Left lobe of liver (tissue), 2 donors: ENCODE measurements at regions not wholly inside any gene's neighbourhood (a gene's known extent, or its start where the extent isn't known, plus 50 kb on each side); places are given as distances from the start of the nearest gene placed in this dataset.

ENCODE experiments used
- ATAC-seq: fragments of 200-7000 bp; cut with Tn5 transposase; one replicate; pipeline ENCODE4 v1.9.1; 2020; ENCODE audit warnings: mild to moderate bottlenecking, moderate library complexity
- DNase-seq: peaks from one replicate; pipeline ENCODE4 v3.0.0-alpha.2; 2020; ENCODE audit warnings: low spot score
- donor health status: DM: no; HTN: no; CAD: no; lungs with moderate emphysema.
- donor health status: DM: no; HTN: yes; CAD: no.

DNA sequence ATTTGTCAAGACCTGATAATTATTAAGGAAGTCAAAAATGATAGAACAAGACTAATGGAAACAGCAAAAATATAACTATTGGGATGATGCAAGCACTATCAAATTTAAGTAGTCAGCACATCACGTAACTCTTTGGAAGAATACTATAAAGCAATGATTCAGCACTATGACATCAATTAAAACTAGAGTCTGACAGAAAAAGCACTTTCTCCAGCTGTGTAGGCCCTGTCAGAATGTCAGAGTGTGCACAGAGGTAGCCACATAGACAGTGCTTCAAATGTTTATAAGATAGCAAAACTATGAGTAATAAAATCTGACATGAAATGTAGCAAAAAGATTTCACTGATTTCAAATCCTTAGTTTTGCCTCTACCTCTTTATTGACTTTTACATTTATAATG, 1226.6 kb upstream of the ADGRL3 start:
- DNase-seq = no peak
- ATAC-seq = no peak

DNA sequence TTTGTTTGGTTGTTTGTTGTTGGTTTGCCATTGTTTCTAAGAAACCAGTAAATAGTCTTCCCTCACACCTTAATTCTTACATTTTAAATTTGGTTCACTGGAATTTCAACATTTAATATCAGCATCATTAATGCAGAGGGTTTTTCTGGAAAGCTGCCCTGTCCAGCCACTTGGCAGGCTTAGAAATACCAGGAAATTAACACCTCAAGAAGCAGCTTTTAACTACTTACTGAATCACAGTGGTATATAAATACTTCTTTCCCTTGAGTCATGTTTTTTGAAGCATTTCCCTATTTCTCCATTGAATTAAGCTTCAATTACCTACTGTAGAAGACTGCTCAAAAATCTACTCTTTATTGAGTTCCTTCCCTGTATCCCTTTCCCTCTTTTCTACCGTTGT, 1221.1 kb upstream of the ADGRL3 start:
- ATAC-seq (no peak), DNase-seq (no peak)

DNA sequence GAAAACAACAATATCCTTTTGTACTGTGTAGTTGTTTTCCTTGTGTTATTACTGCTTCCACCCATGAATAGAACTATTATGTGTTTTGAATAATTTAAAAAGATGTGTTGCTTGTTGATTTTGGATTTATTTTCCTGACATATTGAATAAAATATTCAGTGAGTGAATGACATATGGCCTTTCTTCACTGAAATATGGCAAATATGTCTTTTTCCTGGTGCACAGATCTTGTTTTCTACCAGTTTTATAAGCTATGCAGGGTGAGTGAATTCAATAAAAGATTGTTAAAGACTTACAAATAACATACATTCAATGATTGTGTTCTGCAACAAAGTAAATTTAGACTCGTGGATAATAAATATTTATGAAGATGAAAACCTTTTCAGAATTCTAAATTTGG, 1216.3 kb upstream of the ADGRL3 start:
- ATAC-seq (no peak), DNase-seq (no peak)

DNA sequence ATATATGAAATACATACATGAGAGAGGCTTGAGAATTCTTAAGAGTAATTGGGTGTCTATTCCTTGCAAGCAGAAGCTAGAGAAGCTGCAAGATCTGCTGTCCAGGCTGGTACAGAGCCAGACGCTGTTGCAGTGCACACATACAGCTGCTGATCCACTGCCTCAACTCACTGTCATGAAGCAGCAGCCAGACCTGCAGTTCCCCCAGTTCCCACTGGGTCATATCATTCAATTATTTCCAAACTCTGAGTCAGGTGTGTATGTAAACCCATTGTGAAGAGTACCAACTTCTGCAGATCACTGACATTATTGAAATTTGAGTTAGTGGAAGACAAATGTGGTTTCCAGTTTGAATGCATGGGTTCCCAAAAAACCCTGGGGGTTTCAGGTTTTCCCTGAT, 1212.8 kb upstream of the ADGRL3 start:
- DNase-seq (no peak), ATAC-seq (no peak)

DNA sequence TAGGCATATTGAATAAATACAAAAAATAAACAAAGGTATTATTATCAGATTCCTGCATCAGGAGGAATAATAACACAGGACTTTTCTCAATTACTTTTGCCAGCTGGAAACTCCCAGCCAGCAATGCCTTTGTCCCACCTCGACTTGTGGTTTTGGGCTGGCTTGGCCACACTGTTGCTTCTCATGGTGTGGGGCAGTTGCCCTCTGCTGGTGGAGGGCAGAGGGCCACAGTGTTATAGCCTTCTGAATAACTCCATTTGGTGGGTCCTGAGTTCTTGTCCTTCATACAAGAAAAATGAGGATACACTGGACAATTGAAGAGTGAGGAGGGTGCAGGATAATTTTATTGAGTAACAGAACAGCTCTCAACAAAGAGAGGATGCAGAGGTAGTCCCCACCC, 1206.0 kb upstream of the ADGRL3 start:
- peak; percentile 78 for ATAC-seq
- no peak for DNase-seq

DNA sequence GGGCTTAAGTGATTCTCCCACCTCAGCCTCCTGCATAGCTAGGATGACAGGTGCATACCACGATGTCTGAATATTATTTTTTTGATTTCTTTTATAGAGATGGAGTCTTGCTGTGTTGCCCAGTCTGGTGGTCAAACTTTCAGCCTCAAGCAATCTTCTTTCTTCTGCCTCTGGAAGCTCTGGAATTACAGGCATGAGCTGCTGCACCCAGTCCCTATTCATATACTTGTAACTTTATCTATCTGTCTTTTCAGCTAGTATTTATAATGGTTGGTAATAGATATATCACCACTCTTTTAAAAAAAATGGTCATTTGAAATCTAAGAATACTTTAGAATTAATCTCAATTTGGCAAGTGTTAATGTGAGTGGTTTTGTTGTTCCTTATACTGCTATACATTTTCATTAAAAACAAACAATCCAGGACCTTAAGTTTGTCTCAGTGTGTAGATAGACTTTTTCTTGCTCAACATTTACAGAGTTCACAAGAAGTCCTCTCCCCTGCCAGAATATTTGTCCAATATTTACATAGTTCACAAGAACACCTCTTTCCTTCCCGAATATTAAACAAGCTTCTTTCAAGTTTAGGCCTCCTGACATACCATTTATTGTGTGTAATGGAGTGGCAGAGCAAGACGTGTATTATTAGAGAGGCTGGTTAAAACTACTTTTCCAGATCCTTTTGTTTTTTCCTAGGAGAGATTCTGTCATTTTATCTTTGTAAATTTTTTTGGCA, 1197.4 kb upstream of the ADGRL3 start:
- ATAC-seq (no peak), DNase-seq (no peak)

DNA sequence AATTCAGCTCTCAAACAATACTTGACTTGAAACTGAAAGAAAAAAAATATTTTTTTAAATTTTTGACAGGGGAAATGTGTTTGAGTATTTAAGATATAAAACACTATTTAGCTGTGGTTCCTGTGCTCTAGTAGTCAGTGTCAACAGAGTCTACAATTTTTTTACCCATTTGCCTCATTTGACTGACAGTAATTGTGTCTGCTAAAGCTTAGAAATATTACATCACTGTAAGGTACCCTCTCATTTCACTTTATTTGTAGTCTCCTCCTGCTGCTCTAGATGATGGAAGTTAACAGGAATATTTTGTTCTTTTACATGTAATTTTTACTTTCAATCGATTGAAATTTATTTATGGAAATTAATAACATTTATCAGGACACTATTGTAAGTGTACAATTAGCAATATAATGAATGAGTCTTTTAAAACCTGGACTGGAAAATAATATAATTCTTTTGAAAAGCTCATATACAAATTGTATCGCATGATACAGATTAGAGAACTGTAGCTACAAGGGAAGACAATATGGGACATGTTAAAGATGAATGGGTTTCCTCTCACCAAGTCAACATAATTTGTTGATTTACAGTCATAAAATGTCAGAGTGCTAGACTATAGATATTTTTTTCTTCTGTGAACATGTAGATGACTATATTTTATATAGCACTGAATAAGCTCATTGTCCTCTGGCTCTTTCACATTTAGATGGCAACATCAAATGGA, 1186.5 kb upstream of the ADGRL3 start:
- ATAC-seq = no peak
- no peak for DNase-seq

DNA sequence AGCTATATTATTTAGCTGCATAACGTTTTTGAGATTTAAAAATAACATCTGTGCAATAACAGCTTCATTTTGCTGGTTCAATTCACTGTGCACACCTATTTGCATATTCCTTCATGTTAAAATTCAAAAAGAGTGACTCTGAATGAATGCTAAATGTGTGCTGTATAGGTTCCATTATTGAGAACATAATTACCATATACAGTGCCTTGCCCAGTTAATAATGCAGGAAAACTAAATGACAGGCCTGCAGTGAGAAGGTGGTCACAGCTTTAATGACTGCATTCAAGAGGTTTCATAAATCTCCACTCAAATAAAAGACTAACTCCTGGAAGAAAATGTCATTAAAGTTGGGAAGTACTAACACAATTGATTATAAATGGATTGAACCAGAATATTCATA, 1183.2 kb upstream of the ADGRL3 start:
- DNase-seq (no peak), ATAC-seq (no peak)

DNA sequence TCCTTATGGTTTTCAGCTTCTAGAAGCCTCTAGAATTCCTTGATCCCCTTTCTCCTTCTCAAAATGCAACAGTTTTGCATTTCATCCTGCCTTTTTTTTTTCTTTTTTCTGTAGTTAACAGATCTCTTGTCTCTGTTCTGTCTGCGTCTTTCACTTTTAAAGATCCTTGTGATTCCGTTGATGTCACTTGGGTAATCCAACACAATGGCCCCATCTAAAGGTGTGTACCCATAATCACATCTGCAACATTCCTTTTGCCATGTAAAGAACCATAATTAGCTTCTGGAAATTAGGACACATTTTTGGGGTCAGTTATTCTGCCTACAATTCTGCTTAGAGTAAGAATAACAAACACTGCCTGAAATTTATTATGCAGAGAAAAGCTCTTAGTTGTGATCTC, 1180.9 kb upstream of the ADGRL3 start:
- DNase-seq (no peak), ATAC-seq (no peak)

DNA sequence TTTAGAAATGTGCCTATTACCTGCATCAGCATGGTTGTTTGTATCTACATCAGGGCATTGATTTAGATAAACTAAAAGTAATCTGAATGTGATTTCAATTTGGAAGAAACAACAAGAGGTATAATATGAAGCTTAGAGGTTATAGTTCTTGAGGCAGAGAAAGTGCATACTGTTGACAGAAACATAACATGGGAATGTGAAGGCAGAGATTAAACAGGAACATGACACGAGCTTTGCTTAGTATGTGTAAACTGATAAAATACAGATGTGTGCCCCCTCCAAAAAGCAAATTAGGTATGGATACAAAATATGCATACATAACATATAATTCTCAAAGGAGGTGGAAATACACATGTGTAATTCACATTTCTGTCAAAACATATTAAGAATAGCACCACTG, 1180.2 kb upstream of the ADGRL3 start:
- no peak for ATAC-seq
- no peak for DNase-seq

DNA sequence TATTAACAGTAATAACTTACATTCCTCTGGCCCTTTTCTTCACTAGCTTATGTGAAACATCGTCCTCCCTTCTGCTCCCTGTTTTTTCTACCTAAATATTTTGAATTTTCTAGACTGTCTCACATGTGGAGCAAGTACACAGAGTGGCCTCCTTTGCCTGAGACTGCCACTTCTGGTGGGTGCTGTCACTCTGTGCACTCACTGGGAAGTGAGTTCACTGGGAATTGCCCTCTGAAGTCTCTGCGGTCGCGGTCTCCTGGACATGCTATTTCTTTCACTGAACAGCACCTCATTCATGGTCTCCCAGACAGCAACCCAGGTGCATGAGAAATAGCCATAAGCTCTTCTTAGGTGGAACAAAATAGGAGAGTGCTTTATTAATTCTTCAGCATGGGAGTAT, 1179.7 kb upstream of the ADGRL3 start:
- DNase-seq (no peak), ATAC-seq (no peak)

DNA sequence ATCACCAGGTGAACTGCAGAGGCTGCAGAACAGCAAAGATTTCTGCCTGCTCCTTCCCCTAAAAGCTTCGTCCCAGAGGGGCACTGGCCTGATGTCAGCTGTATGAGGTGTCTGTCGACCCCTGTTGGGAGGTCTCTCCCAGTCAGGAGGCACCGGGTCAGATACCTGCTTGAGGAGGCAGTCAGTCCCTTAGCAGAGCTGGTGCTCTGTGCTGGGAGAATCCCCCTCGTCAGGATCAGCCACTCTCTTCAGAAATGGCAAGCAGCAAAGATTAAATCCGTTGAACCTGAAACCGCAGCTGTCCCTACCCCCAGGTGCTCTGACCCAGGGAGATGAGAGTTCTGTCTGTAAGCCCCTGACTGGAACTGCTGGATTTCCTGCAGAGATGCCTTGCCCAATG, 1166.3 kb upstream of the ADGRL3 start:
- DNase-seq (no peak), ATAC-seq (no peak)

DNA sequence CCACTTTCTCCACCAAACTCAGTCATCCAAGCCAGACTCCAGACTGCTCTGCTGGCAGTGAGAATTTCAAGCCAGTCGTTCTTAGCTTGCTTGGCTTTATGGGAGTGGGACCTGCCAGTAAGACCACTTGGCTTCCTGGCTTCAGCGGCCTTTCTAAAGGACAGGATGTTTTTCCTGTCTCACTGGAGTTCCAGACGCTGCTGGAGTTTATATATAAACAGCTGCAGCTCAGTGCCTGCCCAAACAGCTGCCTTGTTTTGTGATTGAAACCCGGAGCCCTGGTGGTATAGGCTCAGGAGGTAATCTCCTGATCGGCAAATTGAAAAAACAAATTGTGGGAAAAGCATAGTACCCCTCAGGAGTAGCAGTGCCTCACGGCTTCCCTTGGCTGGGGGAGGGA, 1165.8 kb upstream of the ADGRL3 start:
- DNase-seq (no peak), ATAC-seq (no peak)

DNA sequence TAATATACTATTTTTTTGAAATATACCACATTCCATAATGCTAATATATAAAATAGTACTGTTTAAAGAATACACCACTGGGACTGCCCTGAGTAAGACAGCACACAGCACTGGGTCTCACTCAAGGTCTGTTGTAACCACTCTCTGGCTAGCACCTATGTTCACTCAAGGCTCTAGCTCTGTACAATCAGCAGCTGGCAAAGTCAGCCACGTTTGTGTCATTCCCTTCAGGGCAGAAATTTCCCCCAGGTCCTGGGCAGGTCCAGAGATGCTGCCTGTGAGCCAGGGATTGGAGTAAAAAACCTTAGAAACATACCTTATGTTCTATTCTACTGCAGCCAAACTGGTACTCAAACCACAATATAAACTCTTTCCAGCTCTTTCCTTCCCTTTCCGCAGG, 1160.2 kb upstream of the ADGRL3 start:
- no peak for DNase-seq
- no peak for ATAC-seq

DNA sequence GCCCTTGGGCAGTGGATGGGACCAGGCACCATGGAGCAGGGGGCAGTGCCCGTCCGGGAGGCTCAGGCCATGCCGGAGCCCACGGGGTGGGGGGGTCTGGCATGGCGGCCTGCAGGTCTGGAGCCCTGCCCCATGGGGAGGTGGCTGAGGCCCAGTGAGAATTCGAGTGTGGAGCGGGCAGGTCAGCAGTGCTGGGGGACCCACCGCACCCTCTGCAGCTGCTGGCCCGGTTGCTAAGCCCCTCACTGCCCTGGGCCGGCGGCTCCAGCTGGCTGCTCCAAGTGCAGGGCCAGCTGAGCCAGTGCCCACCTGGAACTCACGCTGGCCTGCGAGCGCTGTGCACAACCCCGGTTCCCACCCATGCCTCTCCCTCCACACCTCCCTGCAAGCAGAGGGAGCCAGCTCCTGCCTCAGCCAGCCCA, 1157.9 kb upstream of the ADGRL3 start:
- DNase-seq = no peak

DNA sequence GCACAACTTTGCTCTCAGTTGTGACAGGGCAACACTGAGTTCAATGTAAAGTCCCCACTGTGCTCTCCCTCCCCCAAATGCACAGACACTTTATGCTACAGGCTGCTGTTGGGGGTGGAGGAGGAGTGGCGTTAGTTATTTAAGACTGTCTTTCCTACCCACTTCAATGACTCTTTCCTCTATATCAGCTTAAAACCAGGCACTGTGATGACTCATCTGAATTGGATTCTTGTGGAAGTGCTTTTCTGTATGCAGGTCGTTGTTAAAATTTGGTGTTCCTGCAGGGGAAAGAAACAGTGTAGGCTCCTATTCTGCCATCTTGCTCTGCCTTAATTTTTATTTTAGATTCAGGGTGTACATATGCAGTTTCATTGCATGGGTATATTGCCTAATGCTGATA, 1157.2 kb upstream of the ADGRL3 start:
- ATAC-seq (no peak), DNase-seq (no peak)

More for the DNA sequence above, 1157.9 kb upstream of the ADGRL3 start:
- no peak for ATAC-seq

DNA sequence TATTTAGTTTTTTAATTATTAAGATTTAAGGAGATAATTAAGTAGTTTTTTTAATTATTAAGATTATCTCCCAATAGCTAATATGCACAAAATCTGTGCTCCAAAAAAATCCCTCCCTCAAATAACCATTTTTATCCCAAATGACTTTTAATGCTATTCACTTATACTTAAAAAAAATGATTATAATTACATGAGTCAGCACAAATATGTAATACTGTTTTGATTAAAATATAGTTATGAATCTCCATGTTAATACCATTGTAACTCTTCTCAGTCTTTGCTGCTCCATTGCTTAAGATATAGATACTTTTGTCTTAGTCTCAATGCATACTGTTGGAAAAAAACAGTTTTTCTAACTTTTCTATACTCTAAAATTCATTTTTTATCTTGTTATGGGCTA, 1121.1 kb upstream of the ADGRL3 start:
- no peak for DNase-seq

DNA sequence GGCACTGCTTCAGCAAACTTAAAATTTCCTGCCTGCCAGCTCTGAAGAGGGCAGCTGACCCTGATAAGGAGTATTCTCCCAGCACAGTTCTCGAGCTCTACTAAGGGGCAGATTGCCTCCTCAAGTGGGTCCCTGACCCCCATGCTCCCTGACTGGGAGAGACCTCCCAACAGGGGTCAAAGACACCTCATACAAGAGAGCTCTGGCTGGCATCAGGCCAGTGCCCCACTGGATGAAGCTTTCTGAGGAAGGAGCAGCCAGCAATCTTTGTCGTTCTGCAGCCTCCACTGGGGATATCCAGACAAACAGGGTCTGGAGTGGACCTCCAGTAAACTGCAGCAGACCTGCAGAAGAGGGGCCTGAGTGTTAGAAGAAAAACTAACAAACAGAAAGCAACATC, 1118.3 kb upstream of the ADGRL3 start:
- ATAC-seq (no peak), DNase-seq (no peak)

More for the DNA sequence above, 1121.1 kb upstream of the ADGRL3 start:
- no peak for ATAC-seq

DNA sequence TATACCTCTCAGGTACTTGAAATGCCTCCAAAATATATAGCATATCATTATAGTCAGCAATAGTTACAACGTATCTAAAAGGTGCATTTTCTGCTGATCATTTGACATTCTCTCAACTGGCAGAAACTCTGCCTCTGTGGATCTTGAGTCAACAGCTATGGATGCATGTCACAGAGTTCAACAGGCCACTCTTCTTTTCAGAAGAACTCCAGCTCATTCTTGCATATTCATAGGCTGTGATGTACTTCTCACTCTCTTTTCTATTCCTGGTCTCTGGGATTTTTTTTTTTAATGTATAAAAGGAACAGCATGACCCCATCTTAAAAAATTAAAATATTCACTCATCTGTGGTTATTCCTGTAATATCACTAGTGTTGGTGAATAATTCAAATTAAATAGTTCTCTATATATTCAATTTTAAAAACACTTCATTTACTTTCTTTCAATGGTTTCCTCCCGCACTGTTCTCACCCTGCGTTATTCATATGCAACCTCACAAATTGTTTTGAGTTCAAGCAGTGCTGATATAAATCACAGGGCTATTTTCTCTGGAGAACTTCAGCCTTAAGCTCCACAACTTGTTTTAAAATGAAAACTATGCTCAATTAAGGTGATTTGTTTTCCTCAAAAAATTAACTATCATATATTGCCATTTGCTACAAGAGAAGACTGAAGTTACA, 1111.2 kb upstream of the ADGRL3 start:
- ATAC-seq (no peak), DNase-seq (no peak)

DNA sequence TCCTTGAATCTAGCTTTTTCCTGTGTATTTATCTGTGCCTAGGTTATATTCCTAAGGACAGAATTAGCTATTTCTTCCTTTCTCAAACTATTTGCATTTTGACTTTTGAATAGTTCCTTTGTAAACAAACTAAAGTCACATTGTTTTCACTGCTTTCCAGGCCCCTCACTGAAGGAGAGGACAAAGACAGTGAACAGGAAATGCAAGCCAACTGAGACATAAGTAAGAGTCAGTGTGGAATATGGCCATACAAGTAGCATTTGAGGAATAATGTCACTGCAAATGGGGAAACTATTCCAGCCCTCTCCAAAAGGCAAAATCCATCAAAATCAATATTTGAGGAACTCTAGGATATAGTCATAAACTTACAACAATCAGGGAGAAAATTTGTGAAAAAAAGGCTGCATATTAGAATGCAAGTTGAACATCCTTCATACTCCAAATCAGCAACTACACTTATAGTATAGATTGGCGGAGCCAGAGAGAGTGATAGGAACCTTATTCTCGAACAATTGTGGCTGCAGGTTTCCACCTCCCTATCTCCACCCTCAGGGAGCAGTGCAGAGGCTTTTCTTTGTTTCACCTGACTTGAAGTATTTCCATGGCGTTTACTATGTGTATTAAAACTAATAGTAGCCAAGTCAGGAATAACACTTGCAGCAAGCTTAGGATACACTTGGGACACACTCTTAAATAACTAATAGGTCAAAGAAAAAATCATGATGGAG, 1110.4 kb upstream of the ADGRL3 start:
- DNase-seq (no peak), ATAC-seq (no peak)

DNA sequence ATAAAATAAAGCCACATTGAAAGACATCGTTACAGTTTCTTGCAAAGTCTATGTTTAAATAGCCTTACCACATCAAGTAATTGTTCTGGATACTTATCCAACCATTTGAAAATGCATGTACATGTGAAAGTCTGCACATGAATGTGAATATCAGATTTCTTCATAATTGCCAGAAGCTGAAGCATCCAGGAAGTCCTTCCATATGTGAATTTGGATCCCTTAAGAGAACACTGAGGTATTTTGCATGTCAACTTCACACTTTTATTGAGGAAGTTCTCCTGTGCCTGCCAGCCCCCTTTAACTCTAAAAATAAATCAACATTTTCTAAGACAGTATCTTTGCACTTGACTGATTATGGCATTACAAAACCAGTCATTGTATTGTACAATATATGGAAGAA, 1103.5 kb upstream of the ADGRL3 start:
- ATAC-seq = no peak

DNA sequence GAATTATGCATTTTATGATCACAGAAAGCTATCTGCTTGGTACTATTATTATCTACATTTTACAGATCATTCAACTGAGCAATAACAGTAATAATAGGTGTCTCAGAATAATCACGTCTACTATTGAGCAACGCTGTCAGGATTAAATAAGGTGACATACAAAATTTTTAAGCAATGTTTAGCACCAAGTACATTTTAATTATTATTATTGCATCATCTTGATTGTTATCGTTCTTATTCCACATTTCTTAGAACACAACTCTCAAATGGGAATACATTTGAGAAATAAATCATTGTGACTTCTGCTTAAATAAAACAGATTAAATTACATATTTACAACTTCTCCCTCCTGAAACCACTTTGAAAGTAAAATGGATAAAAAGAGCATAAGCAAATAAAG, 1083.5 kb upstream of the ADGRL3 start:
- DNase-seq (no peak), ATAC-seq (no peak)

More for the DNA sequence above, 1103.5 kb upstream of the ADGRL3 start:
- no peak for DNase-seq
